DND-41 (cell line): ENCODE measurements at regions not wholly inside any gene's neighbourhood (a gene's known extent, or its start where the extent isn't known, plus 50 kb on each side); places are given as distances from the start of the nearest gene placed in this dataset.

Experiments used
- CTCF ChIP-seq: IDR thresholded peaks from 2 replicates; pipeline ENCODE4 v1.5.1; 2012; ENCODE audit warnings: borderline replicate concordance, low read length, moderate library complexity, mild to moderate bottlenecking; ENCODE audit not compliant: poor library complexity, severe bottlenecking; ENCODE audit errors: extremely low read depth
- EZH2 ChIP-seq: IDR thresholded peaks from 3 replicates; pipeline ENCODE4 v1.6.1; 2012; ENCODE audit warnings: borderline replicate concordance, low read depth, mild to moderate bottlenecking, moderate library complexity, low read length, inconsistent platforms; ENCODE audit not compliant: severe bottlenecking

GRCh38 chr4:81353861-81354260 is 117.8 kb downstream of the RASGEF1B start:
- TF ChIP-seq CTCF (no peak), EZH2 (no peak)
